Skeletal muscle tissue (tissue), 3 donors: ENCODE measurements at regions not wholly inside any gene's neighbourhood (a gene's known extent, or its start where the extent isn't known, plus 50 kb on each side); places are given as distances from the start of the nearest gene placed in this dataset.

Experiments
- H3K27ac ChIP-seq: one replicate; pipeline ENCODE4 v1.7.0; 2013; ENCODE audit warnings: mild to moderate bottlenecking, low read depth, low read length, inconsistent platforms
- H3K27me3 ChIP-seq, 3 donors: one replicate each; pipeline ENCODE4 v1.7.0; 2013; ENCODE audit warnings: low read length in 3 of 3; ENCODE audit not compliant: control insufficient read depth in 3 of 3, insufficient read depth in 3 of 3
- H3K36me3 ChIP-seq, 3 donors: one replicate each; pipeline ENCODE4 v1.7.0; 2013; ENCODE audit warnings: low read length in 3 of 3; ENCODE audit not compliant: control insufficient read depth in 3 of 3, insufficient read depth in 3 of 3
- H3K4me1 ChIP-seq, 3 donors: one replicate each; pipeline ENCODE4 v1.7.0; 2013; ENCODE audit warnings: low read length in 3 of 3, mild to moderate bottlenecking in 3 of 3; ENCODE audit not compliant: control insufficient read depth in 3 of 3, insufficient read depth in 3 of 3
- H3K4me3 ChIP-seq, 3 donors: one replicate each; pipeline ENCODE4 v1.7.0; 2013; ENCODE audit warnings: low read length in 3 of 3
- H3K9ac ChIP-seq, 3 donors: one replicate each; pipeline ENCODE4 v1.7.0; 2013; ENCODE audit warnings: low read length in 3 of 3, mild to moderate bottlenecking in 3 of 3, moderate library complexity in 2 of 3, low read depth in 1 of 3
- H3K9me3 ChIP-seq, 3 donors: one replicate each; pipeline ENCODE4 v1.7.0; 2013; ENCODE audit warnings: low read length in 3 of 3; ENCODE audit not compliant: control insufficient read depth in 3 of 3
- donor health status: Osteomylitis.

GRCh38 chr10:57017356-57018037 lies 656.4 kb upstream of the ZWINT start:
- no peaks in the 10 kb centered on the region for H3K36me3 ChIP-seq
- no peak overlapping the region for H3K9ac ChIP-seq
- H3K27ac ChIP-seq, result no peak overlapping the region
- H3K4me3 ChIP-seq, result no peak overlapping the region
- H3K4me1 ChIP-seq, result no peaks in the 10 kb centered on the region
- H3K27me3 ChIP-seq, result no peaks in the 10 kb centered on the region
- H3K9me3 ChIP-seq, result peaks cover 0 to 3% (median 0%) of the 10 kb centered on the region in 3 donors

- no peak overlapping the region for H3K4me3 ChIP-seq
- H3K9ac ChIP-seq, result no peak overlapping the region
- peaks cover 0 to 3% (median 0%) of the 10 kb centered on the region in 3 donors for H3K9me3 ChIP-seq
- H3K4me1 ChIP-seq, result no peaks in the 10 kb centered on the region
- H3K27me3 ChIP-seq, result no peaks in the 10 kb centered on the region
- H3K36me3 ChIP-seq, result no peaks in the 10 kb centered on the region
- no peak overlapping the region for H3K27ac ChIP-seq
Measured at GRCh38 chr10:57015595-57016318, 654.7 kb upstream of the ZWINT start.

- H3K36me3 ChIP-seq, result no peaks in the 10 kb centered on the region
- H3K27ac ChIP-seq, result no peak overlapping the region
- no peaks in the 10 kb centered on the region for H3K4me1 ChIP-seq
- H3K9ac ChIP-seq, result no peak overlapping the region
- no peaks in the 10 kb centered on the region for H3K27me3 ChIP-seq
- H3K4me3 ChIP-seq, result no peak overlapping the region
- H3K9me3 ChIP-seq, result peaks cover 0 to 3% (median 0%) of the 10 kb centered on the region in 3 donors
Measured at GRCh38 chr10:57015187-57015586, 654.1 kb upstream of the ZWINT start.

- H3K4me3 ChIP-seq, result no peak overlapping the region
Measured at GRCh38 chr10:57014758-57015157, 653.7 kb upstream of the ZWINT start.

GRCh38 chr10:57008189-57008588 lies 647.1 kb upstream of the ZWINT start:
- H3K4me3 ChIP-seq, result no peak overlapping the region
- H3K9ac ChIP-seq, result no peak overlapping the region
- no peak overlapping the region for H3K27ac ChIP-seq
- no peaks in the 10 kb centered on the region for H3K4me1 ChIP-seq
- H3K9me3 ChIP-seq, result peaks cover 0 to 2% (median 0%) of the 10 kb centered on the region in 3 donors
- H3K36me3 ChIP-seq, result no peaks in the 10 kb centered on the region
- H3K27me3 ChIP-seq, result no peaks in the 10 kb centered on the region

More at GRCh38 chr10:57014758-57015157, 653.7 kb upstream of the ZWINT start:
- Histone ChIP-seq H3K9ac (no peak overlapping the region), H3K27ac (no peak overlapping the region), H3K27me3 (no peaks in the 10 kb centered on the region), H3K4me1 (no peaks in the 10 kb centered on the region), H3K9me3 (peaks cover 0 to 2% (median 0%) of the 10 kb centered on the region in 3 donors), H3K36me3 (no peaks in the 10 kb centered on the region)

GRCh38 chr10:56991591-56992069 lies 630.6 kb upstream of the ZWINT start:
- no peak overlapping the region for H3K4me3 ChIP-seq
- H3K27me3 ChIP-seq, result no peaks in the 10 kb centered on the region
- H3K36me3 ChIP-seq, result no peaks in the 10 kb centered on the region
- H3K9ac ChIP-seq, result no peak overlapping the region
- no peak overlapping the region for H3K27ac ChIP-seq
- H3K4me1 ChIP-seq, result no peaks in the 10 kb centered on the region
- H3K9me3 ChIP-seq, result no peaks in the 10 kb centered on the region

- Histone ChIP-seq H3K9ac (no peak overlapping the region), H3K9me3 (no peaks in the 10 kb centered on the region), H3K27ac (no peak overlapping the region), H3K4me3 (no peak overlapping the region), H3K27me3 (no peaks in the 10 kb centered on the region), H3K36me3 (no peaks in the 10 kb centered on the region), H3K4me1 (no peaks in the 10 kb centered on the region)
Measured at GRCh38 chr10:56975513-56975912, 614.5 kb upstream of the ZWINT start.

- Histone ChIP-seq H3K4me3 (no peak overlapping the region), H3K4me1 (no peaks in the 10 kb centered on the region), H3K27ac (no peak overlapping the region)
Measured at GRCh38 chr10:56973766-56974165, 612.7 kb upstream of the ZWINT start.

GRCh38 chr10:56943221-56943755 lies 582.2 kb upstream of the ZWINT start:
- no peaks in the 10 kb centered on the region for H3K27me3 ChIP-seq
- no peaks in the 10 kb centered on the region for H3K4me1 ChIP-seq
- H3K27ac ChIP-seq, result no peak overlapping the region
- no peaks in the 10 kb centered on the region for H3K36me3 ChIP-seq
- no peak overlapping the region for H3K9ac ChIP-seq
- peaks cover 0 to 2% (median 0%) of the 10 kb centered on the region in 3 donors for H3K9me3 ChIP-seq
- no peak overlapping the region for H3K4me3 ChIP-seq

More at GRCh38 chr10:56973766-56974165, 612.7 kb upstream of the ZWINT start:
- H3K27me3 ChIP-seq, result no peaks in the 10 kb centered on the region
- H3K9ac ChIP-seq, result no peak overlapping the region
- H3K36me3 ChIP-seq, result no peaks in the 10 kb centered on the region
- no peaks in the 10 kb centered on the region for H3K9me3 ChIP-seq

- H3K9ac ChIP-seq, result no peak overlapping the region
Measured at GRCh38 chr10:56934515-56934914, 573.5 kb upstream of the ZWINT start.

More at GRCh38 chr10:56934515-56934914, 573.5 kb upstream of the ZWINT start:
- Histone ChIP-seq H3K27ac (no peak overlapping the region), H3K4me3 (no peak overlapping the region), H3K4me1 (no peaks in the 10 kb centered on the region), H3K27me3 (no peaks in the 10 kb centered on the region), H3K9me3 (peaks cover 0 to 4% (median 3%) of the 10 kb centered on the region in 3 donors), H3K36me3 (no peaks in the 10 kb centered on the region)
